ENCODE measurements at regions not wholly inside any gene's neighbourhood (a gene's known extent, or its start where the extent isn't known, plus 50 kb on each side); places are given as distances from the start of the nearest gene placed in this dataset.
A peak's percentile ranks its signal among the peaks of the same experiment; 100 is the strongest.
"Not testable (repeated sequence)": the region's sequence is repeated elsewhere in the genome, so short reads cannot be mapped to it uniquely, and the experiment has no call there.

GRCh38 chr6:164612751-164613150, 696.7 kb downstream of the C6orf118 start:
- ChIA-PET CTCF (no interaction called here), POLR2A (no interaction called here)
- H3K27ac ChIP-seq (ENCODE audit: low read depth, low read length), result no peak overlapping the region
- Mint-ChIP-seq H3K27me3 (no peaks in the 10 kb centered on the region), H3K27ac (no peak overlapping the region), H3K4me3 (no peak overlapping the region), H3K9me3 (peaks cover 1 to 39% (median 13%) of the 10 kb centered on the region in 5 donors), H3K36me3 (no peaks in the 10 kb centered on the region), H3K4me1 (no peaks in the 10 kb centered on the region)
- no peaks in the 10 kb centered on the region for H3K36me3 ChIP-seq (ENCODE audit: insufficient read depth, low read length)
- no peaks in the 10 kb centered on the region for H3K4me1 ChIP-seq (ENCODE audit: insufficient read depth, low read length)
- no peaks in the 10 kb centered on the region for H3K9me3 ChIP-seq (ENCODE audit: low read length)
- no peak overlapping the region for H3K4me3 ChIP-seq (ENCODE audit: low read length)
- H3K27me3 ChIP-seq (ENCODE audit: insufficient read depth, low read length, poor library complexity, severe bottlenecking), result no peaks in the 10 kb centered on the region
- DNase-seq, result no peak

GRCh38 chr6:164610859-164611258, 698.5 kb downstream of the C6orf118 start:
- H3K36me3 ChIP-seq (ENCODE audit: insufficient read depth, low read length); DNase-seq; H3K27me3 ChIP-seq (ENCODE audit: insufficient read depth, low read length, poor library complexity, severe bottlenecking); H3K4me3 Mint-ChIP-seq; H3K36me3 Mint-ChIP-seq; POLR2A ChIA-PET; H3K9me3 ChIP-seq (ENCODE audit: low read length); H3K4me3 ChIP-seq (ENCODE audit: low read length); CTCF ChIA-PET; H3K4me1 ChIP-seq (ENCODE audit: insufficient read depth, low read length); H3K27ac Mint-ChIP-seq; H3K27me3 Mint-ChIP-seq; H3K27ac ChIP-seq (ENCODE audit: low read depth, low read length); H3K4me1 Mint-ChIP-seq: not testable (repeated sequence)
- peaks cover 0 to 31% (median 8%) of the 10 kb centered on the region in 5 donors for H3K9me3 Mint-ChIP-seq

GRCh38 chr6:164602415-164602814, 707.0 kb downstream of the C6orf118 start:
- CTCF ChIA-PET; H3K27me3 Mint-ChIP-seq; H3K4me1 ChIP-seq (ENCODE audit: insufficient read depth, low read length); POLR2A ChIA-PET; H3K4me1 Mint-ChIP-seq; H3K27ac ChIP-seq (ENCODE audit: low read depth, low read length); H3K4me3 Mint-ChIP-seq; H3K27me3 ChIP-seq (ENCODE audit: insufficient read depth, low read length, poor library complexity, severe bottlenecking); DNase-seq; H3K9me3 ChIP-seq (ENCODE audit: low read length); H3K4me3 ChIP-seq (ENCODE audit: low read length); H3K36me3 Mint-ChIP-seq; H3K36me3 ChIP-seq (ENCODE audit: insufficient read depth, low read length): not testable (repeated sequence)
- Mint-ChIP-seq H3K9me3 (peaks cover 0 to 14% (median 5%) of the 10 kb centered on the region in 5 donors), H3K27ac (peak overlapping the region in 1 of 8 donors; percentile 6)

- Histone ChIP-seq H3K27me3 (ENCODE audit: insufficient read depth, low read length, poor library complexity, severe bottlenecking) (no peaks in the 10 kb centered on the region), H3K4me1 (ENCODE audit: insufficient read depth, low read length) (no peaks in the 10 kb centered on the region), H3K27ac (ENCODE audit: low read depth, low read length) (no peak overlapping the region), H3K9me3 (ENCODE audit: low read length) (no peaks in the 10 kb centered on the region), H3K4me3 (ENCODE audit: low read length) (no peak overlapping the region), H3K36me3 (ENCODE audit: insufficient read depth, low read length) (no peaks in the 10 kb centered on the region)
- H3K27ac Mint-ChIP-seq, result no peak overlapping the region
- no peaks in the 10 kb centered on the region for H3K36me3 Mint-ChIP-seq
- no peak overlapping the region for H3K4me3 Mint-ChIP-seq
- POLR2A ChIA-PET, result no interaction called here
- no peak for DNase-seq
- H3K9me3 Mint-ChIP-seq, result peaks cover 0 to 16% (median 10%) of the 10 kb centered on the region in 5 donors
- H3K27me3 Mint-ChIP-seq, result no peaks in the 10 kb centered on the region
- H3K4me1 Mint-ChIP-seq, result no peaks in the 10 kb centered on the region
- CTCF ChIA-PET, result no interaction called here
Measured at GRCh38 chr6:164581563-164581962, 727.8 kb downstream of the C6orf118 start.

- Mint-ChIP-seq H3K36me3 (no peaks in the 10 kb centered on the region), H3K4me3 (no peak overlapping the region), H3K4me1 (no peaks in the 10 kb centered on the region), H3K27ac (no peak overlapping the region), H3K27me3 (no peaks in the 10 kb centered on the region), H3K9me3 (peaks cover 0 to 17% (median 12%) of the 10 kb centered on the region in 5 donors)
- H3K36me3 ChIP-seq (ENCODE audit: insufficient read depth, low read length), result no peaks in the 10 kb centered on the region
- CTCF ChIA-PET, result interaction anchor here (1.1 kb wide), 1 partner anchor 63 kb away, joined by 3 read pairs; no protein-coding TSS in a partner anchor
- H3K4me3 ChIP-seq (ENCODE audit: low read length), result no peak overlapping the region
- no peaks in the 10 kb centered on the region for H3K27me3 ChIP-seq (ENCODE audit: insufficient read depth, low read length, poor library complexity, severe bottlenecking)
- H3K9me3 ChIP-seq (ENCODE audit: low read length), result no peaks in the 10 kb centered on the region
- POLR2A ChIA-PET, result no interaction called here
- H3K4me1 ChIP-seq (ENCODE audit: insufficient read depth, low read length), result no peaks in the 10 kb centered on the region
- H3K27ac ChIP-seq (ENCODE audit: low read depth, low read length), result no peak overlapping the region
- DNase-seq, result no peak
Measured at GRCh38 chr6:164579035-164579434, 730.4 kb downstream of the C6orf118 start.

- Mint-ChIP-seq H3K27me3 (no peaks in the 10 kb centered on the region), H3K4me3 (no peak overlapping the region), H3K4me1 (no peaks in the 10 kb centered on the region), H3K9me3 (peaks cover 0 to 17% (median 12%) of the 10 kb centered on the region in 5 donors), H3K27ac (no peak overlapping the region), H3K36me3 (no peaks in the 10 kb centered on the region)
- ChIA-PET CTCF (no interaction called here), POLR2A (no interaction called here)
- Histone ChIP-seq H3K27ac (ENCODE audit: low read depth, low read length) (no peak overlapping the region), H3K27me3 (ENCODE audit: insufficient read depth, low read length, poor library complexity, severe bottlenecking) (no peaks in the 10 kb centered on the region), H3K4me3 (ENCODE audit: low read length) (no peak overlapping the region), H3K4me1 (ENCODE audit: insufficient read depth, low read length) (no peaks in the 10 kb centered on the region), H3K9me3 (ENCODE audit: low read length) (no peaks in the 10 kb centered on the region), H3K36me3 (ENCODE audit: insufficient read depth, low read length) (no peaks in the 10 kb centered on the region)
- DNase-seq, result no peak
Measured at GRCh38 chr6:164578616-164579015, 730.8 kb downstream of the C6orf118 start.

- H3K9me3 ChIP-seq (ENCODE audit: low read length), result no peaks in the 10 kb centered on the region
- no peaks in the 10 kb centered on the region for H3K4me1 ChIP-seq (ENCODE audit: insufficient read depth, low read length)
- no peaks in the 10 kb centered on the region for H3K36me3 ChIP-seq (ENCODE audit: insufficient read depth, low read length)
- POLR2A ChIA-PET, result no interaction called here
- H3K9me3 Mint-ChIP-seq, result peaks cover 0 to 12% (median 2%) of the 10 kb centered on the region in 5 donors
- no peak overlapping the region for H3K4me3 Mint-ChIP-seq
- H3K27me3 Mint-ChIP-seq, result no peaks in the 10 kb centered on the region
- DNase-seq, result no peak
- CTCF ChIA-PET, result no interaction called here
- no peak overlapping the region for H3K4me3 ChIP-seq (ENCODE audit: low read length)
- no peaks in the 10 kb centered on the region for H3K4me1 Mint-ChIP-seq
- H3K27ac Mint-ChIP-seq, result no peak overlapping the region
- no peaks in the 10 kb centered on the region for H3K36me3 Mint-ChIP-seq
- H3K27me3 ChIP-seq (ENCODE audit: insufficient read depth, low read length, poor library complexity, severe bottlenecking), result no peaks in the 10 kb centered on the region
- no peak overlapping the region for H3K27ac ChIP-seq (ENCODE audit: low read depth, low read length)
Measured at GRCh38 chr6:164570801-164571200, 738.6 kb downstream of the C6orf118 start.

- Histone ChIP-seq H3K27ac (ENCODE audit: low read depth, low read length) (no peak overlapping the region), H3K27me3 (ENCODE audit: insufficient read depth, low read length, poor library complexity, severe bottlenecking) (no peaks in the 10 kb centered on the region), H3K4me1 (ENCODE audit: insufficient read depth, low read length) (no peaks in the 10 kb centered on the region), H3K9me3 (ENCODE audit: low read length) (no peaks in the 10 kb centered on the region), H3K4me3 (ENCODE audit: low read length) (no peak overlapping the region), H3K36me3 (ENCODE audit: insufficient read depth, low read length) (no peaks in the 10 kb centered on the region)
- Mint-ChIP-seq H3K4me1 (no peaks in the 10 kb centered on the region), H3K36me3 (no peaks in the 10 kb centered on the region), H3K9me3 (peaks cover 0 to 12% (median 2%) of the 10 kb centered on the region in 5 donors), H3K27ac (no peak overlapping the region), H3K4me3 (no peak overlapping the region), H3K27me3 (no peaks in the 10 kb centered on the region)
- DNase-seq, result no peak
- CTCF ChIA-PET, result no interaction called here
- POLR2A ChIA-PET, result no interaction called here
Measured at GRCh38 chr6:164569509-164569908, 739.9 kb downstream of the C6orf118 start.

GRCh38 chr6:164563924-164564323, 745.5 kb downstream of the C6orf118 start:
- Mint-ChIP-seq H3K4me1 (no peaks in the 10 kb centered on the region), H3K9me3 (peaks cover 4 to 18% (median 5%) of the 10 kb centered on the region in 5 donors), H3K36me3 (no peaks in the 10 kb centered on the region), H3K27me3 (no peaks in the 10 kb centered on the region), H3K4me3 (no peak overlapping the region), H3K27ac (peak overlapping the region in 1 of 8 donors; percentile 36)
- ChIA-PET POLR2A (no interaction called here), CTCF (no interaction called here)
- Histone ChIP-seq H3K4me3 (ENCODE audit: low read length) (no peak overlapping the region), H3K9me3 (ENCODE audit: low read length) (peaks cover 5% of the 10 kb centered on the region), H3K4me1 (ENCODE audit: insufficient read depth, low read length) (no peaks in the 10 kb centered on the region), H3K27me3 (ENCODE audit: insufficient read depth, low read length, poor library complexity, severe bottlenecking) (no peaks in the 10 kb centered on the region), H3K36me3 (ENCODE audit: insufficient read depth, low read length) (no peaks in the 10 kb centered on the region), H3K27ac (ENCODE audit: low read depth, low read length) (no peak overlapping the region)
- no peak for DNase-seq
